ENCODE measurements at regions not wholly inside any gene's neighbourhood (a gene's known extent, or its start where the extent isn't known, plus 50 kb on each side); places are given as distances from the start of the nearest gene placed in this dataset.

- TF ChIP-seq ATF4 (CRISPR knock-in tag; IDR thresholded peaks at IDR 0.05) (peak; percentile 98), ZBTB12 (CRISPR knock-in tag; IDR thresholded peaks at IDR 0.05) (peak; percentile 97), SMAD1 (IDR thresholded peaks at IDR 0.05; ENCODE audit: low read depth, low read length, partially characterized antibody) (no peak), NR2C2 (CRISPR knock-in tag; IDR thresholded peaks at IDR 0.05) (no peak), NR2C2 (tag; IDR thresholded peaks at IDR 0.05) (peak; percentile 75), ZNF12 (CRISPR knock-in tag; IDR thresholded peaks at IDR 0.05) (peak; percentile 86), CREB3L1 (IDR thresholded peaks at IDR 0.05; ENCODE audit: borderline replicate concordance, low read depth) (no peak), HIVEP1 (CRISPR knock-in tag; IDR thresholded peaks at IDR 0.05) (peak; percentile 99), GTF2A2 (tag; IDR thresholded peaks at IDR 0.05) (peak; percentile 95), RFX7 (CRISPR knock-in tag; IDR thresholded peaks at IDR 0.05) (peak; percentile 91), HEY1 (CRISPR knock-in tag; IDR thresholded peaks at IDR 0.05; ENCODE audit: borderline replicate concordance) (peak; percentile 97), RREB1 (CRISPR knock-in tag; IDR thresholded peaks at IDR 0.05) (peak; percentile 100), JUND (IDR thresholded peaks at IDR 0.05; ENCODE audit: borderline replicate concordance, low read depth, low read length) (peak; percentile 63; the same call in 1 of the 2 replicates), JUND (tag; IDR thresholded peaks at IDR 0.05; ENCODE audit: borderline replicate concordance, low read depth, low read length) (peak; percentile 87; the same call in 2 of the 3 replicates)
- TF ChIP-seq, protein P1, sequence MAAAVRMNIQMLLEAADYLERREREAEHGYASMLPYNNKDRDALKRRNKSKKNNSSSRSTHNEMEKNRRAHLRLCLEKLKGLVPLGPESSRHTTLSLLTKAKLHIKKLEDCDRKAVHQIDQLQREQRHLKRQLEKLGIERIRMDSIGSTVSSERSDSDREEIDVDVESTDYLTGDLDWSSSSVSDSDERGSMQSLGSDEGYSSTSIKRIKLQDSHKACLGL (CRISPR knock-in tag; IDR thresholded peaks at IDR 0.05; ENCODE audit: borderline replicate concordance, poor library complexity, severe bottlenecking) = peak; percentile 79
These were observed 348.3 kb upstream of the SFSWAP start (continued) for GRCh38 chr12:131362291-131363211.
